IMR-90 (cell line): ENCODE measurements at regions not wholly inside any gene's neighbourhood (a gene's known extent, or its start where the extent isn't known, plus 50 kb on each side); places are given as distances from the start of the nearest gene placed in this dataset.

Experiments used
- ATAC-seq: fragments of 200-7000 bp; cut with Tn5 transposase; 2 replicates; pipeline ENCODE4 v1.9.1; 2020; ENCODE audit warnings: low read depth, mild to moderate bottlenecking, moderate library complexity
- BruUV-seq: library from RNA; stranded (reverse); fragments of 400-500 nt; replicated peaks from 2 replicates; lab custom pipeline; 2021; lab: Mats Ljungman, UMichigan
- CTCF ChIA-PET: fragments of 300-600 bp; formaldehyde crosslinking; extraction: SDS; loops from one replicate; lab custom pipeline; 2021; ENCODE audit warnings: antibody characterized with exemption; lab: Yijun Ruan, JAX
- POLR2A ChIA-PET: fragments of 300-600 bp; sonication (Branson Sonifier 250); formaldehyde crosslinking; loops from one replicate; lab custom pipeline; 2022; ENCODE audit warnings: antibody characterized with exemption; ENCODE audit not compliant: unreplicated experiment; lab: Charles Lee
- DNase-seq: peaks from one replicate; pipeline ENCODE4 v3.0.0; 2013
- H2AFZ ChIP-seq: replicated peaks from 2 replicates; pipeline ENCODE3; 2013; ENCODE audit warnings: low read length, mild to moderate bottlenecking; ENCODE audit not compliant: poor library complexity
- H2AK5ac ChIP-seq: 2 replicates; pipeline ENCODE4 v1.6.1; 2013; ENCODE audit warnings: low read depth, low read length, inconsistent platforms
- H2AK9ac ChIP-seq: replicated peaks from 2 replicates; pipeline ENCODE3; 2013; ENCODE audit warnings: mild to moderate bottlenecking, low read depth, low read length, moderate library complexity; ENCODE audit not compliant: poor library complexity
- H2BK120ac ChIP-seq: 2 replicates; pipeline ENCODE4 v1.6.1; 2013; ENCODE audit warnings: low read depth, low read length, inconsistent platforms
- H2BK15ac ChIP-seq: 3 replicates; pipeline ENCODE4 v1.6.1; 2013; ENCODE audit warnings: low read depth, low read length, inconsistent platforms
- H2BK20ac ChIP-seq: 2 replicates; pipeline ENCODE4 v1.6.1; 2013; ENCODE audit warnings: low read depth, mild to moderate bottlenecking, inconsistent platforms, low read length, moderate library complexity
- H2BK5ac ChIP-seq: 2 replicates; pipeline ENCODE4 v1.6.1; 2013; ENCODE audit warnings: mild to moderate bottlenecking, low read depth, low read length, inconsistent platforms; ENCODE audit not compliant: poor library complexity, severe bottlenecking
- H3K14ac ChIP-seq: replicated peaks from 2 replicates; pipeline ENCODE4 v1.6.1; 2013; ENCODE audit warnings: low read depth, low read length, inconsistent platforms
- H3K18ac ChIP-seq: 2 replicates; pipeline ENCODE4 v1.6.1; 2013; ENCODE audit warnings: low read depth, low read length, control low read depth
- H3K23ac ChIP-seq: 2 replicates; pipeline ENCODE4 v1.6.1; 2013; ENCODE audit warnings: low read depth, low read length, inconsistent platforms
- H3K27ac ChIP-seq: 2 replicates; pipeline ENCODE4 v1.5.1; 2013; ENCODE audit warnings: mild to moderate bottlenecking, control low read depth, low read length; ENCODE audit not compliant: insufficient read depth
- H3K27me3 ChIP-seq: 2 replicates; pipeline ENCODE4 v1.6.1; 2013; ENCODE audit warnings: low read length; ENCODE audit not compliant: control insufficient read depth, insufficient read depth
- H3K36me3 ChIP-seq: 2 replicates; pipeline ENCODE4 v1.6.1; 2013; ENCODE audit warnings: low read length, mixed read lengths; ENCODE audit not compliant: control insufficient read depth, insufficient read depth
- H3K4ac ChIP-seq: 2 replicates; pipeline ENCODE4 v1.6.1; 2013; ENCODE audit warnings: low read depth, low read length, inconsistent platforms
- H3K4me1 ChIP-seq: 2 replicates; pipeline ENCODE4 v1.6.1; 2013; ENCODE audit warnings: low read length, mixed read lengths; ENCODE audit not compliant: control insufficient read depth, insufficient read depth
- H3K4me2 ChIP-seq: 2 replicates; pipeline ENCODE4 v1.6.1; 2013; ENCODE audit warnings: low read depth, mild to moderate bottlenecking, control low read depth, low read length, moderate library complexity
- H3K4me3 ChIP-seq: 2 replicates; pipeline ENCODE4 v1.5.1; 2013; ENCODE audit warnings: low read depth, mild to moderate bottlenecking, control low read depth, low read length, moderate library complexity; ENCODE audit not compliant: insufficient read depth
- H3K56ac ChIP-seq: 2 replicates; pipeline ENCODE4 v1.6.1; 2013; ENCODE audit warnings: low read length, inconsistent platforms; ENCODE audit not compliant: insufficient read depth; ENCODE audit errors: extremely low read depth
- H3K79me1 ChIP-seq, 2 experiments: 2 replicates each; pipeline ENCODE4 v1.6.1; 2013; ENCODE audit warnings: low read length in 2 of 2, inconsistent platforms in 1 of 2, low read depth in 1 of 2
- H3K9ac ChIP-seq: 2 replicates; pipeline ENCODE4 v1.6.1; 2013; ENCODE audit warnings: low read depth, low read length, control low read depth
- H3K9me1 ChIP-seq: 2 replicates; pipeline ENCODE4 v1.6.1; 2013; ENCODE audit warnings: low read length, inconsistent platforms; ENCODE audit not compliant: insufficient read depth
- H3K9me3 ChIP-seq: 2 replicates; pipeline ENCODE4 v1.6.1; 2013; ENCODE audit warnings: low read length; ENCODE audit not compliant: control insufficient read depth, insufficient read depth
- H4K20me1 ChIP-seq: 2 replicates; pipeline ENCODE4 v1.6.1; 2013; ENCODE audit warnings: low read length, inconsistent platforms; ENCODE audit not compliant: insufficient read depth
- H4K5ac ChIP-seq: 2 replicates; pipeline ENCODE4 v1.6.1; 2013; ENCODE audit warnings: mild to moderate bottlenecking, low read depth, low read length, control low read depth
- H4K8ac ChIP-seq, 2 experiments: 2 replicates each; pipeline ENCODE4 v1.6.1; 2013; ENCODE audit warnings: low read depth in 2 of 2, low read length in 2 of 2, control low read depth in 1 of 2, inconsistent platforms in 1 of 2
- H4K91ac ChIP-seq: 2 replicates; pipeline ENCODE4 v1.6.1; 2013; ENCODE audit warnings: low read depth, low read length, inconsistent platforms; ENCODE audit not compliant: insufficient read depth
- BHLHE40 ChIP-seq: fragments of 150-350 bp; IDR thresholded peaks from 2 replicates; pipeline ENCODE4 v1.6.1; 2016; ENCODE audit warnings: mild to moderate bottlenecking, low read depth, low read length
- CTCF ChIP-seq: conservative IDR thresholded peaks from 2 replicates; pipeline ENCODE4 v1.5.1; 2012; ENCODE audit warnings: mild to moderate bottlenecking, low read depth, low read length, improper control_type of control experiment
- ELK1 ChIP-seq: fragments of 150-350 bp; IDR thresholded peaks from 2 replicates; pipeline ENCODE4 v1.6.1; 2016; ENCODE audit warnings: low read depth, mild to moderate bottlenecking, low read length, moderate library complexity, borderline replicate concordance
- FOS ChIP-seq: fragments of 150-350 bp; IDR thresholded peaks from 2 replicates; pipeline ENCODE4 v1.6.1; 2016; ENCODE audit warnings: low read depth, low read length
- MAZ ChIP-seq: IDR thresholded peaks from 2 replicates; pipeline ENCODE4 v1.6.1; 2012; ENCODE audit warnings: low read depth, mild to moderate bottlenecking, low read length, improper control_type of control experiment, moderate library complexity, borderline replicate concordance
- MXI1 ChIP-seq: IDR thresholded peaks from 2 replicates; pipeline ENCODE4 v1.6.1; 2012; ENCODE audit warnings: low read depth, mild to moderate bottlenecking, low read length, moderate library complexity, borderline replicate concordance
- RAD21 ChIP-seq: IDR thresholded peaks from 2 replicates; pipeline ENCODE4 v1.6.1; 2012; ENCODE audit warnings: low read length, improper control_type of control experiment
- SMC3 ChIP-seq: fragments of 150-350 bp; IDR thresholded peaks from 2 replicates; pipeline ENCODE4 v1.6.1; 2016; ENCODE audit warnings: low read depth, mild to moderate bottlenecking, antibody characterized with exemption, low read length, moderate library complexity
- WGBS, 2 experiments: methylation state at CpG; one replicate each; pipeline versions ENCODE4 v1.1.5 to v1.1.7; 2013; ENCODE audit warnings: missing lambda C conversion rate in 2 of 2; ENCODE audit not compliant: insufficient read length in 1 of 2; ENCODE audit errors: extremely low coverage in 2 of 2; 5-methylcytosine and 5-hydroxymethylcytosine counted together
- dilution Hi-C: fragments of 300-500 bp; cut with HindIII; formaldehyde crosslinking; loops from one replicate; pipeline ENCODE4 v1.14.3; 2018; ENCODE audit warnings: low sequenced_read_pairs; ENCODE audit not compliant: unreplicated experiment
- in situ Hi-C: fragments of 300-500 bp; cut with MboI; formaldehyde crosslinking; loops from 3 replicates; pipeline ENCODE4 v1.14.3; 2019; ENCODE audit warnings: low sequenced_read_pairs, inconsistent platforms, mixed read lengths
- intact Hi-C: fragments of 100-400 bp; cut with micrococcal nuclease; formaldehyde crosslinking; loops from 2 replicates; pipeline ENCODE4 v1.10.0; 2022

- no peak overlapping the region for H3K18ac ChIP-seq
- ChIA-PET POLR2A (no interaction called here), CTCF (no interaction called here)
- in situ Hi-C loops: no loop called here
- TF ChIP-seq ELK1: no peak
- no peak for TF ChIP-seq MXI1
- no peak for TF ChIP-seq FOS
- no peak for TF ChIP-seq SMC3
- no peak for TF ChIP-seq BHLHE40
- no peak for TF ChIP-seq CTCF
- no peak for TF ChIP-seq RAD21
- no peak for TF ChIP-seq MAZ
- H4K20me1 ChIP-seq: no peaks in the 10 kb centered on the region
- no peak overlapping the region for H2BK20ac ChIP-seq
- no peak overlapping the region for H3K4me2 ChIP-seq
- peak; percentile 30; the same call in 1 of the 2 replicates for ATAC-seq
- H2BK5ac ChIP-seq: no peak overlapping the region
- H2AK9ac ChIP-seq: no peak overlapping the region
- no peak overlapping the region for H4K91ac ChIP-seq
- peaks cover 4% of the 10 kb centered on the region; the same call in 1 of the 2 replicates for H3K27me3 ChIP-seq
- no TSS peak for BruUV-seq
- H3K36me3 ChIP-seq: no peaks in the 10 kb centered on the region
- H3K23ac ChIP-seq: no peak overlapping the region
- no peaks in the 10 kb centered on the region for H3K9me3 ChIP-seq
- H3K14ac ChIP-seq: no peak overlapping the region
- intact Hi-C loops: no loop called here
- H2AK5ac ChIP-seq: no peak overlapping the region
- H3K79me1 ChIP-seq: no peaks in the 10 kb centered on the region
- dilution Hi-C loops: no loop called here
- H2BK120ac ChIP-seq: no peak overlapping the region
- H3K56ac ChIP-seq: no peak overlapping the region
- H3K27ac ChIP-seq: no peak overlapping the region
- no peak overlapping the region for H3K4ac ChIP-seq
- H2AFZ ChIP-seq: no peak overlapping the region
- H4K5ac ChIP-seq: no peak overlapping the region
- no peak overlapping the region for H3K4me3 ChIP-seq
- H3K9ac ChIP-seq: no peak overlapping the region
- H3K4me1 ChIP-seq: peaks cover 4% of the 10 kb centered on the region
- no peak overlapping the region for H4K8ac ChIP-seq
- H2BK15ac ChIP-seq: no peak overlapping the region
- DNase-seq: peak; percentile 43
- H3K9me1 ChIP-seq: peaks cover 3% of the 10 kb centered on the region; the same call in 1 of the 2 replicates
- 22% methylated on average over 1 of the region's 4 CpGs; no CpG with 5 or more reads in 1 of the 2 experiments for WGBS, 2 experiments
These were observed 310.1 kb downstream of the FOXL1 start for GRCh38 chr16:86888231-86889053.
